HEK293 (cell line): ENCODE measurements at regions not wholly inside any gene's neighbourhood (a gene's known extent, or its start where the extent isn't known, plus 50 kb on each side); places are given as distances from the start of the nearest gene placed in this dataset.

Source experiments
- CTCF ChIA-PET: fragments of 350-600 bp; formaldehyde crosslinking; extraction: SDS; loops from one replicate; lab custom pipeline; 2021; ENCODE audit warnings: antibody characterized with exemption; lab: Yijun Ruan, JAX
- POLR2A ChIA-PET: fragments of 300-600 bp; formaldehyde crosslinking; extraction: SDS; loops from one replicate; lab custom pipeline; 2020; ENCODE audit warnings: antibody characterized with exemption, inconsistent platforms; lab: Yijun Ruan, JAX
- H3K27ac ChIP-seq: fragments of 200-500 bp; sonication (Bioruptor generic); 2 replicates; pipeline ENCODE4 v1.5.1; 2014; ENCODE audit warnings: low read depth, low read length, control low read depth, inconsistent platforms; ENCODE audit errors: extremely low read depth
- H3K36me3 ChIP-seq, 2 experiments: fragments of 200-500 bp in 1 of 2; sonication (Bioruptor generic) in 1 of 2; 1 replicate in 1 of 2; 2 replicates in 1 of 2; pipeline ENCODE4 v1.5.1; 2014 to 2017; ENCODE audit warnings: inconsistent platforms in 2 of 2, low read length in 2 of 2; ENCODE audit not compliant: control insufficient read depth in 2 of 2, insufficient read depth in 1 of 2
- H3K4me1 ChIP-seq: fragments of 200-500 bp; sonication (Bioruptor generic); 2 replicates; pipeline ENCODE4 v1.5.1; 2014; ENCODE audit warnings: mild to moderate bottlenecking, low read length, inconsistent platforms; ENCODE audit not compliant: control insufficient read depth, insufficient read depth
- H3K4me3 ChIP-seq: 2 replicates; pipeline ENCODE4 v1.5.1; 2011; ENCODE audit warnings: low read depth, mild to moderate bottlenecking, control low read depth, low read length, moderate library complexity
- H3K9me3 ChIP-seq: fragments of 200-500 bp; sonication (Bioruptor generic); 2 replicates; pipeline ENCODE4 v1.5.1; 2014; ENCODE audit warnings: low read depth, low read length, inconsistent platforms; ENCODE audit not compliant: control insufficient read depth, insufficient read depth
- EGR2 ChIP-seq: fragments of 450-650 bp; formaldehyde crosslinking; IDR thresholded peaks from 2 replicates; pipeline ENCODE4 v1.5.1; 2016; ENCODE audit warnings: low read depth, missing biosample characterization, missing genetic modification characterization
- IKZF3 ChIP-seq: fragments of 450-650 bp; IDR thresholded peaks from 2 replicates; pipeline ENCODE4 v1.5.0; 2018; ENCODE audit warnings: missing biosample characterization, mild to moderate bottlenecking, missing genetic modification characterization, moderate library complexity
- PRDM1 ChIP-seq: fragments of 450-650 bp; formaldehyde crosslinking; IDR thresholded peaks from 2 replicates; pipeline ENCODE4; 2016; ENCODE audit warnings: missing biosample characterization, missing genetic modification characterization
- RBAK ChIP-seq: fragments of 450-650 bp; formaldehyde crosslinking; IDR thresholded peaks from 2 replicates; pipeline ENCODE4 v1.5.1; 2016; ENCODE audit warnings: missing biosample characterization, missing genetic modification characterization
- SP3 ChIP-seq: fragments of 450-650 bp; formaldehyde crosslinking; IDR thresholded peaks from 2 replicates; pipeline ENCODE4 v1.5.1; 2016; ENCODE audit warnings: missing biosample characterization, missing genetic modification characterization
- ZBTB10 ChIP-seq: fragments of 450-650 bp; formaldehyde crosslinking; IDR thresholded peaks from 2 replicates; pipeline ENCODE4 v1.5.1; 2016; ENCODE audit warnings: missing biosample characterization, missing genetic modification characterization
- ZBTB21 ChIP-seq: fragments of 450-650 bp; formaldehyde crosslinking; IDR thresholded peaks from 2 replicates; pipeline ENCODE4 v1.5.1; 2017; ENCODE audit warnings: missing biosample characterization, missing genetic modification characterization
- ZNF184 ChIP-seq: fragments of 450-650 bp; IDR thresholded peaks from 2 replicates; pipeline ENCODE4 v1.5.1; 2018; ENCODE audit warnings: missing biosample characterization, mild to moderate bottlenecking, missing genetic modification characterization
- ZNF202 ChIP-seq: fragments of 450-650 bp; formaldehyde crosslinking; IDR thresholded peaks from 2 replicates; pipeline ENCODE4 v1.5.1; 2016; ENCODE audit warnings: missing biosample characterization, missing genetic modification characterization, borderline replicate concordance
- ZNF292 ChIP-seq: fragments of 450-650 bp; formaldehyde crosslinking; IDR thresholded peaks from 2 replicates; pipeline ENCODE4 v1.5.1; 2016; ENCODE audit warnings: low read depth, missing biosample characterization, missing genetic modification characterization, borderline replicate concordance
- ZNF426 ChIP-seq: fragments of 450-650 bp; formaldehyde crosslinking; IDR thresholded peaks from 2 replicates; pipeline ENCODE4 v1.5.1; 2017; ENCODE audit warnings: missing biosample characterization, missing genetic modification characterization, mild to moderate bottlenecking, inconsistent platforms, moderate library complexity
- ZNF449 ChIP-seq: fragments of 450-650 bp; formaldehyde crosslinking; IDR thresholded peaks from 2 replicates; pipeline ENCODE4 v1.5.1; 2017; ENCODE audit warnings: missing biosample characterization, mild to moderate bottlenecking, missing genetic modification characterization, moderate library complexity
- ZNF473 ChIP-seq: fragments of 450-650 bp; formaldehyde crosslinking; IDR thresholded peaks from 2 replicates; pipeline ENCODE4 v1.5.1; 2017; ENCODE audit warnings: missing biosample characterization, missing genetic modification characterization
- ZNF639 ChIP-seq: fragments of 450-650 bp; formaldehyde crosslinking; IDR thresholded peaks from 2 replicates; pipeline ENCODE4 v1.5.1; 2016; ENCODE audit warnings: missing biosample characterization, missing genetic modification characterization
- ZNF692 ChIP-seq: fragments of 450-650 bp; formaldehyde crosslinking; IDR thresholded peaks from 2 replicates; pipeline ENCODE4 v1.5.1; 2016; ENCODE audit warnings: missing biosample characterization, missing genetic modification characterization
- ZSCAN30 ChIP-seq: fragments of 450-650 bp; IDR thresholded peaks from 2 replicates; pipeline ENCODE4 v1.5.1; 2018; ENCODE audit warnings: missing biosample characterization, mild to moderate bottlenecking, missing genetic modification characterization, moderate library complexity
- ZXDB ChIP-seq: fragments of 450-650 bp; formaldehyde crosslinking; IDR thresholded peaks from 2 replicates; pipeline ENCODE4 v1.5.1; 2016; ENCODE audit warnings: missing biosample characterization, missing genetic modification characterization
- TF ChIP-seq, protein P1 (sequence below): fragments of 450-650 bp; formaldehyde crosslinking; IDR thresholded peaks from 2 replicates; pipeline ENCODE4 v1.5.1; 2016; ENCODE audit warnings: missing biosample characterization, missing genetic modification characterization

DNA sequence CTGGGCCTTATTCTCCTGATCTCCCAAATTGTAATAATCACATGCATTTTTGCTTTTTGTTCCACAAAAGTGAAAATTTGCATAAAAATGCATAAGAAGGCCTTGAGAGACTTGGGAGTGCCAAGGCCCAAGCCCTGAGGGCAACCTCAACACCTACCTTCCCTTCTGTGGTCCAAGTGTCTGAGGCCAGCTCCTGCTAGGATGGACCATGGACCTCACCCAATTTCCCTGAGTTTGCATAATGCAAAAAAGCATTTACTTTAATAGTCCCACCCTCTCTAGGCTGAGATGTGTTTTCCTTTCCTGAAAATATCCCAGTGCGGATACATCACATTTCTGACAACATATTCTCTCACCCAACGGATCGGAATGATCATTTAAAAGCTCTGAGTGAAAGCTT lies 194.1 kb upstream of the TENM4 start:
- Histone ChIP-seq H3K36me3 (no peaks in the 10 kb centered on the region), H3K4me1 (no peaks in the 10 kb centered on the region), H3K4me3 (no peak overlapping the region), H3K27ac (no peak overlapping the region), H3K9me3 (no peaks in the 10 kb centered on the region)
- TF ChIP-seq ZSCAN30 (no peak), RBAK (tag by site-specific recombination) (no peak), PRDM1 (tag by site-specific recombination) (no peak), ZNF692 (no peak), ZNF292 (tag by site-specific recombination) (no peak)
- CTCF ChIA-PET, result no interaction called here
- POLR2A ChIA-PET, result no interaction called here

GRCh38 chr11:79627281-79627680 lies 186.5 kb upstream of the TENM4 start:
- Histone ChIP-seq H3K27ac (no peak overlapping the region), H3K36me3 (no peaks in the 10 kb centered on the region), H3K4me1 (no peaks in the 10 kb centered on the region), H3K4me3 (no peak overlapping the region), H3K9me3 (no peaks in the 10 kb centered on the region)
- no peak for TF ChIP-seq ZNF202 (tag by site-specific recombination)
- TF ChIP-seq, protein P1, sequence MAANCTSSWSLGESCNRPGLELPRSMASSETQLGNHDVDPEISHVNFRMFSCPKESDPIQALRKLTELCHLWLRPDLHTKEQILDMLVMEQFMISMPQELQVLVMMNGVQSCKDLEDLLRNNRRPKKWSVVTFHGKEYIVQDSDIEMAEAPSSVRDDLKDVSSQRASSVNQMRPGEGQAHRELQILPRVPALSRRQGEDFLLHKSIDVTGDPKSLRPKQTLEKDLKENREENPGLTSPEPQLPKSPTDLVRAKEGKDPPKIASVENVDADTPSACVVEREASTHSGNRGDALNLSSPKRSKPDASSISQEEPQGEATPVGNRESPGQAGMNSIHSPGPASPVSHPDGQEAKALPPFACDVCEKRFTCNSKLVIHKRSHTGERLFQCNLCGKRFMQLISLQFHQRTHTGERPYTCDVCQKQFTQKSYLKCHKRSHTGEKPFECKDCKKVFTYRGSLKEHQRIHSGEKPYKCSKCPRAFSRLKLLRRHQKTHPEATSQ, result no peak
- ChIA-PET POLR2A (no interaction called here), CTCF (no interaction called here)

DNA sequence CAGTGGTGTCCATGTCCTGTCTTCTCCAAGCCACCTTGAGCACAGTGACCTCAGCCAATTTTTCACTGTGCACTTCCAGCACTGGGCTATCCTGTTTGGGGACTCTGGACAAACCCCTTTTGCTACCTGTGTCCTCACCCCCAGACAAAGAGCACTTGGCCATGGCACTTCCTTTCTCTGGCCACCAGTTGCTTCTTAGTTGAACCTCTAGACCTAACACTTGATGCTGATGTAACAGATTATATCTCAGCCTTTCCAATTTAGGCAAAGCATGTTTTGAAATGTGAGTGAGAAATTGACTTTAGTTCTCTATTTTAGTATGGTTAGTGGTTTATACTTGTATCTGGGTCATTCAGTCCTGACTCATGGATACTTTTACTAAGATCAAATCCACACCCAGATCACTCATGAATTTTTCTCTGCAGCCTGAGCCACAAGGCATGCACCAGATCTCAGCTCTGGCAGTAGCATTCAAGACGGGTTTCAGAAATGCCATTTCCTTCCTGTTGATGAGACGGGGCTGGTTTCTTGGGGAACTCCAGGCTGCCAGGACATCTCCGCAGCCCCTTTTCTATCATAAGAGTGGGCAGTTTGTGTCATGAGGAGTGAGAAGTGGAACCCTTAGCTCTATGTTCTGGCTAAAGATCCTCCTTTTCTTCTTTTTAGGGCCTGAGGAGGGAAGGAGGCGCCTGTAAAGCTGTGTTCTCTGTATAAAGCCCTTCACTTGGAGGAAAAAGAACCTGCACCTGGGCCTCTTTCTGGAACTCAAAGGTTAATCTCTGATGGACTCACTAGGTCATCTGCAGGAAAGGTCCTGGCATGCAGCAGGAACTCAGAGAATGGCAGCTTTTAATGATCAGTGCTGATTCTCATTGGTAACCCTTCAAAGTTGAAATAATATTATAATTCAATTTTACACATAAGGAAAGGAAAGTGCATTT lies 185.6 kb upstream of the TENM4 start:
- TF ChIP-seq ZNF449 (tag by site-specific recombination), result no peak
- no peak for TF ChIP-seq EGR2 (tag by site-specific recombination)
- TF ChIP-seq ZNF473 (tag by site-specific recombination), result no peak
- no peak for TF ChIP-seq SP3 (tag by site-specific recombination)
- H3K9me3 ChIP-seq, result no peaks in the 10 kb centered on the region
- POLR2A ChIA-PET, result no interaction called here
- no peaks in the 10 kb centered on the region for H3K4me1 ChIP-seq
- H3K36me3 ChIP-seq, result no peaks in the 10 kb centered on the region
- CTCF ChIA-PET, result no interaction called here
- no peak overlapping the region for H3K4me3 ChIP-seq
- no peak overlapping the region for H3K27ac ChIP-seq

DNA sequence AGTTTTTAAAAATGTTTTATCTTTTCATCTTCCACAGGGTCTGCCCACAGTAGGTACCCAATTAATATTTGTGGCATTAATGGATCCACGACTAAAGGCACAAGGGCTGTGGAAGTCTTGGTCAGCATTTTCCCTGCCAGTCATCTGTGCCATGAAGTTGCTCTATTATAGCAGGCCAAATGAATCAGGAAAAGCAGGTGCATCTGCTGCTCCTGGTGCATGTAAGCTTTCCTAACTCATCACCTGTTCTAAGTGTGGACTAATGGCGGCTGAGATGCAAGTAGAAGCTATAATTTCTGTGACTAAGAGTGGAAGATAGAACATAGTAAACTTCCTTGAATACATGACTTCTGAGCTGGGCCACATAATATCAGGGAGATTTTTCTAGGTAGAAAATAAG lies 182.5 kb upstream of the TENM4 start:
- no peak overlapping the region for H3K27ac ChIP-seq
- H3K4me1 ChIP-seq, result no peaks in the 10 kb centered on the region
- no peaks in the 10 kb centered on the region for H3K36me3 ChIP-seq
- POLR2A ChIA-PET, result no interaction called here
- CTCF ChIA-PET, result interaction anchor here (0.7 kb wide), 1 partner anchor 53 kb away, joined by 3 read pairs; no protein-coding TSS in a partner anchor
- no peaks in the 10 kb centered on the region for H3K9me3 ChIP-seq
- no peak overlapping the region for H3K4me3 ChIP-seq
- TF ChIP-seq SP3 (tag by site-specific recombination), result no peak
- no peak for TF ChIP-seq ZNF184 (tag by site-specific recombination)
- TF ChIP-seq ZXDB, result no peak
- TF ChIP-seq ZNF426, result no peak
- no peak for TF ChIP-seq ZBTB21 (tag by site-specific recombination)
- TF ChIP-seq IKZF3 (tag by site-specific recombination), result no peak
- no peak for TF ChIP-seq ZSCAN30
- no peak for TF ChIP-seq ZNF639 (tag by site-specific recombination)
- no peak for TF ChIP-seq ZBTB10 (tag by site-specific recombination)
